ENCODE measurements at regions not wholly inside any gene's neighbourhood (a gene's known extent, or its start where the extent isn't known, plus 50 kb on each side); places are given as distances from the start of the nearest gene placed in this dataset.

GRCh38 chr6:51468704-51469103, 618.7 kb downstream of the PKHD1 start:
- H3K9me1 ChIP-seq (ENCODE audit: control insufficient read depth, extremely low read depth, insufficient read depth, low read length): no peaks in the 10 kb centered on the region
- H2AFZ ChIP-seq (ENCODE audit: control insufficient read depth, low read length): no peak overlapping the region
- no peaks in the 10 kb centered on the region for H4K20me1 ChIP-seq (ENCODE audit: control insufficient read depth, extremely low read depth, insufficient read depth, low read length)
- H3K4me1 ChIP-seq (ENCODE audit: control insufficient read depth, extremely low read depth, insufficient read depth, low read length): peaks cover 25% of the 10 kb centered on the region
- H3K79me2 ChIP-seq (ENCODE audit: control insufficient read depth, insufficient read depth, low read length): no peaks in the 10 kb centered on the region
- no peak overlapping the region for H3K9ac ChIP-seq (ENCODE audit: control insufficient read depth, extremely low read depth, insufficient read depth, low read length)
- H3K4me3 ChIP-seq (ENCODE audit: control insufficient read depth in 2 of 3, extremely low read depth in 1 of 3, insufficient read depth in 2 of 3, low read depth in 1 of 3, low read length in 3 of 3): no peak overlapping the region
- no peaks in the 10 kb centered on the region for H3K36me3 ChIP-seq (ENCODE audit: control insufficient read depth in 2 of 2, extremely low read depth in 1 of 2, insufficient read depth in 2 of 2, low read length in 2 of 2)
- no peak for TF ChIP-seq EZH2 (IDR thresholded peaks at IDR 0.05; ENCODE audit: low read length)
- TF ChIP-seq, protein P1, sequence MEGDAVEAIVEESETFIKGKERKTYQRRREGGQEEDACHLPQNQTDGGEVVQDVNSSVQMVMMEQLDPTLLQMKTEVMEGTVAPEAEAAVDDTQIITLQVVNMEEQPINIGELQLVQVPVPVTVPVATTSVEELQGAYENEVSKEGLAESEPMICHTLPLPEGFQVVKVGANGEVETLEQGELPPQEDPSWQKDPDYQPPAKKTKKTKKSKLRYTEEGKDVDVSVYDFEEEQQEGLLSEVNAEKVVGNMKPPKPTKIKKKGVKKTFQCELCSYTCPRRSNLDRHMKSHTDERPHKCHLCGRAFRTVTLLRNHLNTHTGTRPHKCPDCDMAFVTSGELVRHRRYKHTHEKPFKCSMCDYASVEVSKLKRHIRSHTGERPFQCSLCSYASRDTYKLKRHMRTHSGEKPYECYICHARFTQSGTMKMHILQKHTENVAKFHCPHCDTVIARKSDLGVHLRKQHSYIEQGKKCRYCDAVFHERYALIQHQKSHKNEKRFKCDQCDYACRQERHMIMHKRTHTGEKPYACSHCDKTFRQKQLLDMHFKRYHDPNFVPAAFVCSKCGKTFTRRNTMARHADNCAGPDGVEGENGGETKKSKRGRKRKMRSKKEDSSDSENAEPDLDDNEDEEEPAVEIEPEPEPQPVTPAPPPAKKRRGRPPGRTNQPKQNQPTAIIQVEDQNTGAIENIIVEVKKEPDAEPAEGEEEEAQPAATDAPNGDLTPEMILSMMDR (optimal IDR thresholded peaks at IDR 0.05 in 1 of 3, IDR thresholded peaks at IDR 0.05 in 1 of 3, conservative IDR thresholded peaks at IDR 0.05 in 1 of 3; ENCODE audit: extremely low read depth in 1 of 3, insufficient read depth in 2 of 3, low read length in 3 of 3): no peak
- no peak overlapping the region for H3K4me2 ChIP-seq (ENCODE audit: control insufficient read depth, extremely low read depth, insufficient read depth, low read depth, low read length)
- H3K27ac ChIP-seq (ENCODE audit: control insufficient read depth, insufficient read depth, low read length): no peak overlapping the region
- FAIRE-seq (peak; percentile 52), DNase-seq (ENCODE audit: low read depth, low spot score) (no peak)
- no peaks in the 10 kb centered on the region for H3K9me3 ChIP-seq (ENCODE audit: control insufficient read depth, low read depth, low read length)
- dilution Hi-C loops (cut with MboI; ENCODE audit: extremely low pct_ligation_motif_present, low sequenced_read_pairs): no loop called here
- no peaks in the 10 kb centered on the region for H3K27me3 ChIP-seq (ENCODE audit: control insufficient read depth, extremely low read depth, insufficient read depth, low read length)

- no peaks in the 10 kb centered on the region for H3K36me3 ChIP-seq (ENCODE audit: control insufficient read depth in 2 of 2, extremely low read depth in 1 of 2, insufficient read depth in 2 of 2, low read length in 2 of 2)
- H3K4me3 ChIP-seq (ENCODE audit: control insufficient read depth in 2 of 3, extremely low read depth in 1 of 3, insufficient read depth in 2 of 3, low read depth in 1 of 3, low read length in 3 of 3): peak overlapping the region in 1 of 3 experiments; percentile 38
- H3K27ac ChIP-seq (ENCODE audit: control insufficient read depth, insufficient read depth, low read length): peak overlapping the region; percentile 73
- peak overlapping the region; percentile 72 for H3K4me2 ChIP-seq (ENCODE audit: control insufficient read depth, extremely low read depth, insufficient read depth, low read depth, low read length)
- H4K20me1 ChIP-seq (ENCODE audit: control insufficient read depth, extremely low read depth, insufficient read depth, low read length): no peaks in the 10 kb centered on the region
- no peaks in the 10 kb centered on the region for H3K79me2 ChIP-seq (ENCODE audit: control insufficient read depth, insufficient read depth, low read length)
- FAIRE-seq (peak; percentile 97), DNase-seq (ENCODE audit: low read depth, low spot score) (peak; percentile 83)
- H3K4me1 ChIP-seq (ENCODE audit: control insufficient read depth, extremely low read depth, insufficient read depth, low read length): peaks cover 37% of the 10 kb centered on the region
- no peaks in the 10 kb centered on the region for H3K9me3 ChIP-seq (ENCODE audit: control insufficient read depth, low read depth, low read length)
- TF ChIP-seq EZH2 (IDR thresholded peaks at IDR 0.05; ENCODE audit: low read length): no peak
- TF ChIP-seq, protein P1 (optimal IDR thresholded peaks at IDR 0.05 in 1 of 3, IDR thresholded peaks at IDR 0.05 in 1 of 3, conservative IDR thresholded peaks at IDR 0.05 in 1 of 3; ENCODE audit: extremely low read depth in 1 of 3, insufficient read depth in 2 of 3, low read length in 3 of 3): no peak
- peak overlapping the region; percentile 73 for H2AFZ ChIP-seq (ENCODE audit: control insufficient read depth, low read length)
- no peaks in the 10 kb centered on the region for H3K9me1 ChIP-seq (ENCODE audit: control insufficient read depth, extremely low read depth, insufficient read depth, low read length)
- no peaks in the 10 kb centered on the region for H3K27me3 ChIP-seq (ENCODE audit: control insufficient read depth, extremely low read depth, insufficient read depth, low read length)
- peak overlapping the region; percentile 6 for H3K9ac ChIP-seq (ENCODE audit: control insufficient read depth, extremely low read depth, insufficient read depth, low read length)
- dilution Hi-C loops (cut with MboI; ENCODE audit: extremely low pct_ligation_motif_present, low sequenced_read_pairs): no loop called here
Measured at GRCh38 chr6:51472745-51473487, 614.5 kb downstream of the PKHD1 start.

All from keratinocyte (primary cell).